Nephron progenitor cell (in vitro differentiated cells): ENCODE measurements at regions not wholly inside any gene's neighbourhood (a gene's known extent, or its start where the extent isn't known, plus 50 kb on each side); places are given as distances from the start of the nearest gene placed in this dataset.

Experiments used
- DNase-seq: peaks from one replicate; pipeline ENCODE4 v3.0.0; 2021
- H3K27ac Mint-ChIP-seq: 2 replicates; pipeline ENCODE4 v1.8.0; 2021; ENCODE audit warnings: mild to moderate bottlenecking, moderate library complexity, mixed read lengths
- H3K27me3 Mint-ChIP-seq: 2 replicates; pipeline ENCODE4 v1.8.0; 2021; ENCODE audit warnings: mild to moderate bottlenecking, low read depth, mixed read lengths; ENCODE audit not compliant: poor library complexity
- H3K36me3 Mint-ChIP-seq: 2 replicates; pipeline ENCODE4 v1.8.0; 2021; ENCODE audit warnings: low read depth, mixed read lengths
- H3K4me1 Mint-ChIP-seq: 2 replicates; pipeline ENCODE4 v1.8.0; 2021; ENCODE audit warnings: mixed read lengths
- H3K4me3 Mint-ChIP-seq: 2 replicates; pipeline ENCODE4 v1.8.0; 2021; ENCODE audit warnings: mild to moderate bottlenecking, moderate library complexity, mixed read lengths
- H3K9me3 Mint-ChIP-seq: 2 replicates; pipeline ENCODE4 v1.8.0; 2021; ENCODE audit warnings: mild to moderate bottlenecking, moderate library complexity, mixed read lengths
- CTCF ChIP-seq: fragments of 200-600 bp; sonication (generic); IDR thresholded peaks from 2 replicates; pipeline ENCODE4 v1.5.0; 2021; ENCODE audit warnings: antibody characterized with exemption

GRCh38 chr4:134401798-134402197 is 200.2 kb upstream of the PABPC4L start:
- H3K4me1 Mint-ChIP-seq: no peaks in the 10 kb centered on the region
- no peaks in the 10 kb centered on the region for H3K36me3 Mint-ChIP-seq
- H3K27me3 Mint-ChIP-seq: no peaks in the 10 kb centered on the region
- no peak for TF ChIP-seq CTCF
- H3K27ac Mint-ChIP-seq: no peak overlapping the region
- no peak overlapping the region for H3K4me3 Mint-ChIP-seq
- DNase-seq: no peak
- peaks cover 8% of the 10 kb centered on the region for H3K9me3 Mint-ChIP-seq

GRCh38 chr4:134393592-134393991 is 192.0 kb upstream of the PABPC4L start:
- H3K27ac Mint-ChIP-seq: no peak overlapping the region

GRCh38 chr4:134390319-134390718 is 188.7 kb upstream of the PABPC4L start:
- H3K4me3 Mint-ChIP-seq: no peak overlapping the region
- H3K9me3 Mint-ChIP-seq: no peaks in the 10 kb centered on the region
- DNase-seq: no peak
- H3K27ac Mint-ChIP-seq: no peak overlapping the region
- H3K4me1 Mint-ChIP-seq: no peaks in the 10 kb centered on the region
- no peaks in the 10 kb centered on the region for H3K36me3 Mint-ChIP-seq
- H3K27me3 Mint-ChIP-seq: no peaks in the 10 kb centered on the region
- TF ChIP-seq CTCF: no peak

More at GRCh38 chr4:134393592-134393991, 192.0 kb upstream of the PABPC4L start:
- DNase-seq: no peak
- Mint-ChIP-seq H3K27me3 (no peaks in the 10 kb centered on the region), H3K4me1 (no peaks in the 10 kb centered on the region), H3K4me3 (no peak overlapping the region), H3K36me3 (no peaks in the 10 kb centered on the region), H3K9me3 (peaks cover 13% of the 10 kb centered on the region)
- TF ChIP-seq CTCF: no peak

GRCh38 chr4:134388351-134388750 is 186.8 kb upstream of the PABPC4L start:
- peak overlapping the region; percentile 64 for H3K27ac Mint-ChIP-seq
- H3K4me1 Mint-ChIP-seq: no peaks in the 10 kb centered on the region
- TF ChIP-seq CTCF: no peak
- no peaks in the 10 kb centered on the region for H3K27me3 Mint-ChIP-seq
- H3K36me3 Mint-ChIP-seq: no peaks in the 10 kb centered on the region
- no peak for DNase-seq
- no peaks in the 10 kb centered on the region for H3K9me3 Mint-ChIP-seq
- no peak overlapping the region for H3K4me3 Mint-ChIP-seq

- no peak for DNase-seq
- Mint-ChIP-seq H3K36me3 (no peaks in the 10 kb centered on the region), H3K4me1 (no peaks in the 10 kb centered on the region), H3K27me3 (no peaks in the 10 kb centered on the region), H3K4me3 (no peak overlapping the region), H3K27ac (no peak overlapping the region), H3K9me3 (no peaks in the 10 kb centered on the region)
- TF ChIP-seq CTCF: no peak
Observed at GRCh38 chr4:134382478-134383227, 181.1 kb upstream of the PABPC4L start.

GRCh38 chr4:134375775-134376174 is 174.2 kb upstream of the PABPC4L start:
- no peak for DNase-seq
- no peaks in the 10 kb centered on the region for H3K36me3 Mint-ChIP-seq
- no peaks in the 10 kb centered on the region for H3K9me3 Mint-ChIP-seq
- H3K4me1 Mint-ChIP-seq: no peaks in the 10 kb centered on the region
- no peak for TF ChIP-seq CTCF
- no peaks in the 10 kb centered on the region for H3K27me3 Mint-ChIP-seq
- H3K27ac Mint-ChIP-seq: no peak overlapping the region
- H3K4me3 Mint-ChIP-seq: no peak overlapping the region
